ENCODE measurements at regions not wholly inside any gene's neighbourhood (a gene's known extent, or its start where the extent isn't known, plus 50 kb on each side); places are given as distances from the start of the nearest gene placed in this dataset.

DNA sequence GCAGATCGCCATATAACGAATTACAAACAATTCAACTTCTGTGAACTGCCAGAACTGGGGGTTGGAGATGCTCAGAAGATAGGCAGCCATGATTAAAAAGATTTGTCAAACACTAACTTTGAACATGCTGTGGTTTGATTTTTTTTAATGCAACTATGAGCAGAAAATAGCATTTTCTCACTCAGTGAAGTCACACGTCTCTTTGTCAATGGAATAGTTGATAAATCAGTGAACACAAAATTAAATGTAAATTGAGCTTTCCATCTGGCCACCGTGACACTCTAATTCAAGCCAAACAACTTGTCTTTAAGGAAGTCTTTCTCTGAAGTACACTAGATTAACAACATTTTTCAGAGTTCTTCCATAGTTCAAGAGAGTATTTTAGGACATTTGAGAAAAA lies 228.6 kb upstream of the LINC00305 start:
- CTCF ChIA-PET (ENCODE audit: low intra/inter-chr PET ratio): no interaction called here

More for the DNA sequence above, 228.6 kb upstream of the LINC00305 start:
- DNase-seq (ENCODE audit: extremely low read depth in 1 of 4, low spot score in 3 of 4) (no peak), FAIRE-seq (no peak), ATAC-seq (no peak)
- intact Hi-C loops (cut with micrococcal nuclease) (no loop called here), in situ Hi-C loops (cut with MboI) (no loop called here)
- Histone ChIP-seq H3K27me3 (ENCODE audit: control insufficient read depth in 2 of 2, insufficient read depth in 2 of 2, low read length in 2 of 2) (no peaks in the 10 kb centered on the region), H3K36me3 (ENCODE audit: control insufficient read depth, insufficient read depth, low read length) (no peaks in the 10 kb centered on the region), H3K4me3 (no peak overlapping the region), H3K27ac (ENCODE audit: extremely low read depth, low read depth, low read length) (no peak overlapping the region), H3K9ac (ENCODE audit: insufficient read depth in 1 of 2, low read depth in 2 of 2, low read length in 2 of 2) (no peak overlapping the region), H3K79me2 (ENCODE audit: control insufficient read depth, insufficient read depth, low read length) (no peaks in the 10 kb centered on the region), H3K4me2 (ENCODE audit: insufficient read depth, low read length) (no peak overlapping the region), H3K4me1 (replicated peaks in 1 of 2; ENCODE audit: control insufficient read depth in 2 of 2, insufficient read depth in 2 of 2, low read length in 2 of 2) (no peaks in the 10 kb centered on the region), H4K20me1 (replicated peaks; ENCODE audit: control insufficient read depth, insufficient read depth, low read length) (no peaks in the 10 kb centered on the region), H3K9me1 (ENCODE audit: control insufficient read depth, insufficient read depth, low read length) (no peaks in the 10 kb centered on the region), H2AFZ (ENCODE audit: low read depth, low read length) (no peak overlapping the region), H3K9me3 (replicated peaks; ENCODE audit: control insufficient read depth, insufficient read depth, low read depth, low read length) (no peaks in the 10 kb centered on the region)
- 0% methylated on average over 4 of the region's 4 CpGs for WGBS (ENCODE audit: insufficient coverage, low coverage, missing lambda C conversion rate)
- POLR2A ChIA-PET: no interaction called here
- BruUV-seq (replicated peaks): no TSS peak
- TF ChIP-seq DIDO1 (tag; IDR thresholded peaks at IDR 0.05; ENCODE audit: low read depth) (no peak), C11orf30 (IDR thresholded peaks at IDR 0.05; ENCODE audit: low read depth) (no peak), RBM34 (IDR thresholded peaks at IDR 0.05; ENCODE audit: borderline replicate concordance, insufficient read depth, low read length) (no peak), FOS (IDR thresholded peaks at IDR 0.05; ENCODE audit: extremely low read depth, insufficient read length) (no peak), PHB (CRISPR knock-in tag; IDR thresholded peaks at IDR 0.05) (no peak), RBM22 (IDR thresholded peaks at IDR 0.05; ENCODE audit: low read depth, low read length, poor library complexity, severe bottlenecking) (no peak), PCBP2 (IDR thresholded peaks at IDR 0.05; ENCODE audit: low read depth, low read length, poor library complexity, severe bottlenecking) (no peak), HNRNPUL1 (IDR thresholded peaks at IDR 0.05; ENCODE audit: low read length) (no peak), TAF15 (IDR thresholded peaks at IDR 0.05; ENCODE audit: low read depth, low read length) (no peak)
- TF ChIP-seq, protein P1, sequence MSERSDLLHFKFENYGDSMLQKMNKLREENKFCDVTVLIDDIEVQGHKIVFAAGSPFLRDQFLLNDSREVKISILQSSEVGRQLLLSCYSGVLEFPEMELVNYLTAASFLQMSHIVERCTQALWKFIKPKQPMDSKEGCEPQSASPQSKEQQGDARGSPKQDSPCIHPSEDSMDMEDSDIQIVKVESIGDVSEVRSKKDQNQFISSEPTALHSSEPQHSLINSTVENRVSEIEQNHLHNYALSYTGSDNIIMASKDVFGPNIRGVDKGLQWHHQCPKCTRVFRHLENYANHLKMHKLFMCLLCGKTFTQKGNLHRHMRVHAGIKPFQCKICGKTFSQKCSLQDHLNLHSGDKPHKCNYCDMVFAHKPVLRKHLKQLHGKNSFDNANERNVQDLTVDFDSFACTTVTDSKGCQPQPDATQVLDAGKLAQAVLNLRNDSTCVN (CRISPR knock-in tag; IDR thresholded peaks at IDR 0.05): no peak
- TF ChIP-seq, protein P2, sequence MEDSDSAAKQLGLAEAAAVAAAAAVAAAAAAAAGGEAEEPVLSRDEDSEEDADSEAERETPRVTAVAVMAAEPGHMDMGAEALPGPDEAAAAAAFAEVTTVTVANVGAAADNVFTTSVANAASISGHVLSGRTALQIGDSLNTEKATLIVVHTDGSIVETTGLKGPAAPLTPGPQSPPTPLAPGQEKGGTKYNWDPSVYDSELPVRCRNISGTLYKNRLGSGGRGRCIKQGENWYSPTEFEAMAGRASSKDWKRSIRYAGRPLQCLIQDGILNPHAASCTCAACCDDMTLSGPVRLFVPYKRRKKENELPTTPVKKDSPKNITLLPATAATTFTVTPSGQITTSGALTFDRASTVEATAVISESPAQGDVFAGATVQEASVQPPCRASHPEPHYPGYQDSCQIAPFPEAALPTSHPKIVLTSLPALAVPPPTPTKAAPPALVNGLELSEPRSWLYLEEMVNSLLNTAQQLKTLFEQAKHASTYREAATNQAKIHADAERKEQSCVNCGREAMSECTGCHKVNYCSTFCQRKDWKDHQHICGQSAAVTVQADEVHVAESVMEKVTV (CRISPR knock-in tag; IDR thresholded peaks at IDR 0.05): no peak

Data from K562 (cell line).